ENCODE measurements at regions not wholly inside any gene's neighbourhood (a gene's known extent, or its start where the extent isn't known, plus 50 kb on each side); places are given as distances from the start of the nearest gene placed in this dataset.

- DNase-seq, result no peak
These were observed 74.0 kb upstream of the GSE1 start for GRCh38 chr16:85539084-85539483.

GRCh38 chr16:85539629-85540291 is 73.4 kb upstream of the GSE1 start:
- no peak for DNase-seq

- peak; percentile 45 for DNase-seq
These were observed 71.9 kb upstream of the GSE1 start for GRCh38 chr16:85541181-85541580.

DNA sequence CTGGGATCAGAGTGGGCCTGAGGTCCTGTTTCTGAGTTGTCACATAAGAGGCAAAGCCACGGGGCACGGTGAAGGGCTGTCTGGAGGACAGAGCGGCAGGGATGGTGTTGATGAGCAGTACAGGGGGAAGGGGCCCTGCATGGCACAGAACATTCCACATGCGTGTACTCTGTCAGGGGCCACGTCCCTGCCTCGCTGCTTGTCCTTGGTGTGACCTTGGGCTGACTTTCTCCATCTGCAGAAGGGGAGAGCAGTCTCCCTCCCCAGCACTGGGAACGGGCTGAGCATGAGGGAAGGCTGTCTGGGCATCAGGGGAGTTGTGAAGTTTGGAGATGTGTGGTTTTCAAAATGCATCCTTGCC is 71.5 kb upstream of the GSE1 start:
- DNase-seq, result no peak

- no peak for DNase-seq
These were observed 70.9 kb upstream of the GSE1 start for GRCh38 chr16:85541980-85542900.

DNA sequence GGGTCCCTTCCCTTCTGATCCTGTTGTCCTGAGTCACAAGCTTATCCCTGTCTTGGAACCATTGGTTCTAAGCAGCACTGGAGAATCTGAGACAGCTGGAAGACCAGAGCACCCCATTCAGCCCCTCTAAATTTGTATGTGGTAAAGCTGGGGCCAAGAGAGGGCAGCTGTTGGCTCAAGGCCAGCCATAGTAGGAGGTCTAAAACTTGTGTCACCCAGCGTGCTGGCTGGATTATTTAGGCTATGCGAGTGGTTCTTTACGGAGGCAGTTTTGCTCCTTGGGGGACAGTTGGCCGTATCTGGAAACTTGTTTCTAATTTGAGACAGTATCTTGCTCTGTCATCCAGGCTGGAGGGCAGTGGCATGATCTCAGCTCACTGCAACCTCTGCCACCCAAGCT is 69.6 kb upstream of the GSE1 start:
- no peak for DNase-seq

DNA sequence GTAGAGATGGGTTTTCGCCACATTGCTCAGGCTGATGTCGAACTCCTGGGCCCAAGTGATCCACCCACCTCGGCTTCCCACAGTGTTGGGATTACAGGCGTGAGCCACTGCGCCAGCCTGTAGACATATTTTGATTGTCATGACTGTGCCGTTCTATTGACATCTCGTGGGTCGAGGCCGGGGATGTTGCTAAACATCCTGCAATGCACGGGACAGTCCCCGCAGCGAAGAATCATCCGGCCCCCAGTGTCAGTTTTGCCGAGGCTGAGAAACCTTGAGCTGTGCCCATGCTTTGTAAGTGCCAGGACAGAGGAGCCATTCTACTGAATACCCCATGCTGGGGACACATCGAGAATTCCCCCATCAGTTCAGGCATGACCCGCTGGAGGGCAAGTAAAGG is 69.1 kb upstream of the GSE1 start:
- DNase-seq, result no peak

- no peak for DNase-seq
These were observed 68.5 kb upstream of the GSE1 start for GRCh38 chr16:85544668-85545067.

- DNase-seq, result no peak
These were observed 67.8 kb upstream of the GSE1 start for GRCh38 chr16:85545227-85545818.

- no peak for DNase-seq
These were observed 66.3 kb upstream of the GSE1 start for GRCh38 chr16:85546585-85547447.

DNA sequence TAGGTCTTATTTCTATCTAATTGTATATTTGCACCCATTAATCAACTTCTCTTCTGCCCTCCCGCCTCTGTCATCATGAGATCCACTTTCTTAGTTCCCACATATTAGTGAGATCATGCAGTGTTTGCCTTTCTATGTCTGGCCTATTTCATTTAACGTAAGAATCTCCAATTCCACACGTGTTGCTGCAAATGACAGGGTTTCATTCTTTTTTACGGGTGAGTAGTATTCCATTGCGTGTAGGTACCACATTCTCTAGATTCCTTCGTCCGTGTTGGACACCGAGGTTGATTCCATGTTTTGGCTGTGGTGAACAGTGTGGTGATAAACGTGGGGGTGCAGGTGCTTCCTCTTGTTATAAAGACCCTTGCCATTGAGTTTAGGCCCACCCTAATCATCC is 64.7 kb upstream of the GSE1 start:
- DNase-seq, result no peak

- DNase-seq, result no peak
These were observed 63.2 kb upstream of the GSE1 start for GRCh38 chr16:85549766-85550421.

DNA sequence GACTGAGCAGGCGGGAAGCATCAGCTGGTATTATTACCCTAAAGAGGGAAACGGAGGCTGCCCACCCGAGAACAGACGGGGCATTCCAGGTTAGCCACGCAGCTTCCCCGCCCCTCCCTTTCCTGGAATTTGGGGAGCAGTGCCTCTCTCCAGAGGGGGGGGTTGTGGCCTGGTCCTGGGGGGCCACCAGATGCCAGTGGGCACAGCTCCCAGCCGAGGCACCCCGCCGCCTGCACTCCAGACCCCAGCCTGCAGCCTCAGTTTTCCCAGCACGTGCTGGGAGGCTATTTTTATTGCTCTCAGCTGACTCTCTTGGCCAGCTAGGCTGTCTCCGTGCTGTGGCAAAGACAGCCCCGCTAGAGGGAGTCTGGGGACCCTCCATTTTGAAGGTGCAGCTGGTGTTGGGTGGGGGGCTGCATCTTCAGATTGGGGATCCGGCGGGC is 62.7 kb upstream of the GSE1 start:
- DNase-seq, result no peak

- DNase-seq, result peak; percentile 55
These were observed 61.9 kb upstream of the GSE1 start for GRCh38 chr16:85550953-85551924.

DNA sequence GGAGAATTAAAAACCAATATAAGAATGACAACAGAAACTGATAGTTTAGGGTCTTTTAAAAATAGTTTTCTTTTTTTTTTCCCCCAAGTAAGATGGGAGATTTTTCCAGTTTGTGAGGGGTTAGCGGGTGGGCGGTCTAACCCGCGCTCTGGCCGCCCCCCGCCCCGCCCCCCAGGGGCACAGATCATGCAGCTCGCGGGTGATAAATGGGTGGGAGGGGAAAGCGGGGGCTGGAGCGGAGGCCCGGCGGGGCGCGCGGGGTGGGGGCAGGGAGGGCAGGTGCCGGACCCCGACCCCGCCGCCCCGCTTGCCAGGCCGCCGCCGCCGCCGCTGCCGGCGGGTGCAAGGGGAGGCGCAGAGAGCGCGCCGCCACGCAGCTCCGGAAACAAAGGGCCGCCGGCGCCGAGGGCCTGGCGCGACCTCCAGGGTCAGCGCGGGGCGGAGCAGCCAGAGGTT is 60.1 kb upstream of the GSE1 start:
- DNase-seq, result no peak

DNA sequence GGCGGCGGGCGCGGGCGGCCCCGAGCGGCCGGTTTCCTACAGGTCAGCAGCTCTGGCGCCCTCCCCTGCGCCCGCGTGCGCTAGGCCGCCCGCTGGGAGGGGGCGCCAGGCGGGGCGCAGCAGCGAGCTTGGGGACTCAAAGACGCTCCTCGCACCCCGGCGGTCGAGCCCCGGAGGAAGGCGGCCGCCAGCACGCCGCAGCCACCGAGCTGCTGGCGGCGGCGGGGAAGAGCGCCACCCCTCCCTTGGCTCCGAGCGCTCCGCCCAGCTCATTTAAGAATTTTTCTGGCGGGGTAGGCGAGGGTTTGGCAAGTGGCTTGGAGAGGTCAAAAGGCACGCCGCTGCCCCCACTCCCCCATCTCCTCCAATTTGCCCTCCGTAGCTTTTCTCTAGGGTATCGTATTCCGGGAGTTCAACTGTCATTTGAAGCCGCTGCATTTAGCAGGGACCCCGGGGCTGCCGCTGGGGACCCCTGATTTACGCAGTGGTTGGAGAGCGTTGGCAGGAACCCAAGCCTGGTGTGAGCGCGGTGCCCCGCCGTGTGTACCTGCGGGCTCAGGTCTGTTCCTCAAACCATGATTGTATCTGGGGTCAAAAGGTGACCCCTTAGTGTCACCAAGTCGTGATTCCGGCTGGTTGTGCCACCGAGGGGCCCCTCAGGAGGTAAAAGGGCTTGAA is 59.5 kb upstream of the GSE1 start:
- DNase-seq, result peak; percentile 82

DNA sequence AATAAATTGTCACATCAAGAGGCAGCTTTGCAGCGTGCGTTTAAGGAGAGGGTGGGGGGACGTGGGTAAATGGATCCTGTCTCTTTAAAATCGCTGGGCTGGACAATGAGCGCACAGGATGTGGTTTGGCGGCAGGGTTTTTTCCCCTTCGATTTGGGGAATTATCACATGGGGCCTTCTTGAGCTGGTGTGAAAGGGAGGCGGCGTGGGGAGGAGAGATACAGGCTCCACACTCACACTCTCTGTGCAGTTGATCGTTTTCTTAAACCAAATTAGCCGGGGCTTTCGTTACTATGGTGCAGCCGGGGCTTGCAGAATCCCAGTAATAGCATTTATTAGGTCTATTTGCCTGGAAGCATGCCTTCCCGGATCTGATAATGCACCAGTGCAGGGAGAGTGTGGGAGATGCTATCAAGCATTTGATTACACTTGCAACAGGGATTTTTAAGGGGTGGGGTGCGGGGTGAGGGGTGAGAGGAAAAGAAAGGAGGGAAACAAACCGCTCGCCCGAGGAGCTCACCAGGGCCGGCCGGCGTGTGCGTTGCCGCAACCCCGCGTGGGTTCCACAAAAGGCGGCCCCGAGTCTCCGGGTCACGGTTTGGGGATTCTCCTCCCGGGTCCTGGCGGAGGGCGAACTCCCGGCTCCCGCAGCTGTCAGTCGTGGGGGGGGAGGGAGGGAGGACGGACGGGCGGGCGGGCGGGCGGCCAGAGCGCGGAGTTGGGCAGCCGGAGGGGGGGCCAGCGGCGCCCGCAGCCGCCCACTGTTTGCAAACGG is 58.8 kb upstream of the GSE1 start:
- DNase-seq, result no peak

- DNase-seq, result peak; percentile 62
These were observed 58.0 kb upstream of the GSE1 start for GRCh38 chr16:85554889-85555718.

Measured in NCI-H1092 treated with DMSO at 0.1 percent for 48 hours (cell line).